ENCODE measurements at regions not wholly inside any gene's neighbourhood (a gene's known extent, or its start where the extent isn't known, plus 50 kb on each side); places are given as distances from the start of the nearest gene placed in this dataset.

DNA sequence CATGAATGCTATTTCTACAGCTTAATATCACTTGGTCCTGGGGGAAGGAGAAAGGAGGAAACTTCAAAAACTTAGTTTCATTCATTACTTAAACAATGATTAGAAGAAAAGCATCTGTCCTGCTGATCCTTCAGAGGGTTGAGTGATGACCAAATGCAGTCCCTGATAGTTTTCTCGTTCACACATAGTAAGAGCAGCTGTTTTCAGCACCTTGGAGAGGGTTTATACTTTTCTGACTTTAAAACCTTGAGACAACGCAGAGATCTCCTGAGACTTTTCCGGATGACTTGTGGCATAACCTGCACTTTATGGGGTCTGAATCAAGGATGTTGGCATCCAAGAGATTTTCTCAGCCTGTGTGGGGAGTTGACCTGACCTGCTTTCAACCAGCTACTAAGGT, 94.0 kb upstream of the KCND3 start:
- TF ChIP-seq CTCF (IDR thresholded peaks at IDR 0.05; ENCODE audit: insufficient read depth, low read length) = no peak
- H3K4me3 ChIP-seq (ENCODE audit: low read depth, low read length) = no peak overlapping the region
- peak; percentile 25 for DNase-seq (ENCODE audit: low read depth)

GRCh38 chr1:112092656-112093371, 103.3 kb upstream of the KCND3 start:
- no peak overlapping the region for H3K4me3 ChIP-seq (ENCODE audit: low read depth, low read length)
- DNase-seq (ENCODE audit: low read depth) = no peak
- TF ChIP-seq CTCF (IDR thresholded peaks at IDR 0.05; ENCODE audit: insufficient read depth, low read length) = no peak

- no peak overlapping the region for H3K4me3 ChIP-seq (ENCODE audit: low read depth, low read length)
- DNase-seq (ENCODE audit: low read depth) = no peak
- no peak for TF ChIP-seq CTCF (IDR thresholded peaks at IDR 0.05; ENCODE audit: insufficient read depth, low read length)
Observed at GRCh38 chr1:112093372-112093694, 103.9 kb upstream of the KCND3 start.

DNA sequence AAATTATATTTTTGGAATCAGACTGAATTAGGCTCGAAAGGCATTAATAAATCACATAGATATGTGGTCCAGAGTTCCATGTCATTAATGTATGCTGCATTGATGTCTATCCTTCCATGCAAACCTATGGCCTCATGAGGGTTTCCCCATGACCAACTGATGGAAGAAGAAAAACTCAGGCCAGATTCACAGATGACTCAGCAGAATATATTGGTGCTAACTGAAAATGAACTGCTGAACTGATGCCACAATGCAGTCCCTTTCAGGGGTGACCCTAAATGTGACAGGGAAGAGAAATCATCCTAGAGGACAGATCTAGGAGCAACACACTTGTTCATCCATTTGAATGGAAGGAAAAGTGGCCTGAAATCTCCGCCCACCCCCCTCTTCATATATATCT, 110.5 kb upstream of the KCND3 start:
- no peak overlapping the region for H3K4me3 ChIP-seq (ENCODE audit: low read depth, low read length)
- TF ChIP-seq CTCF (IDR thresholded peaks at IDR 0.05; ENCODE audit: insufficient read depth, low read length) = no peak
- no peak for DNase-seq (ENCODE audit: low read depth)

- no peak for TF ChIP-seq CTCF (IDR thresholded peaks at IDR 0.05; ENCODE audit: insufficient read depth, low read length)
- no peak overlapping the region for H3K4me3 ChIP-seq (ENCODE audit: low read depth, low read length)
- no peak for DNase-seq (ENCODE audit: low read depth)
Observed at GRCh38 chr1:112105557-112105956, 116.1 kb upstream of the KCND3 start.

DNA sequence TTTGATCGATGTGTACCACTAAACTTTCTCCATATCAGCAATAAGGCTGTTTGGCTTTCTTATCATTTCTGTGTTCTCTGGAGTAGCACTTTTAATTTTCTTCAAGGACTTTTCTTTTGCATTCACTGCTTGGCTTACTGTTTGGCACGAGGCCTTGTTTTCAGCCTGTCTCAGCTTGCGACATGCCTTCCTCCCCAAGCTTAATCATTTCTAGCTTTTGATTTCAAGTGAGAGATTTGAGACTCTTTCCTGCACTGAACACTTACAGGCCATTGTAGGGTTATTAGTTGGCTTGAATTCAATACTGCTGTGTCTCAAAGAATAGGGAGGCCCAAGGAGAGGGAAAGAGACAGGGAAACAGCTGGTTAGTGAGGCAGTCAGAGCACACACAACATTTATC, 120.6 kb upstream of the KCND3 start:
- TF ChIP-seq CTCF (IDR thresholded peaks at IDR 0.05; ENCODE audit: insufficient read depth, low read length) = no peak
- no peak for DNase-seq (ENCODE audit: low read depth)
- no peak overlapping the region for H3K4me3 ChIP-seq (ENCODE audit: low read depth, low read length)

DNA sequence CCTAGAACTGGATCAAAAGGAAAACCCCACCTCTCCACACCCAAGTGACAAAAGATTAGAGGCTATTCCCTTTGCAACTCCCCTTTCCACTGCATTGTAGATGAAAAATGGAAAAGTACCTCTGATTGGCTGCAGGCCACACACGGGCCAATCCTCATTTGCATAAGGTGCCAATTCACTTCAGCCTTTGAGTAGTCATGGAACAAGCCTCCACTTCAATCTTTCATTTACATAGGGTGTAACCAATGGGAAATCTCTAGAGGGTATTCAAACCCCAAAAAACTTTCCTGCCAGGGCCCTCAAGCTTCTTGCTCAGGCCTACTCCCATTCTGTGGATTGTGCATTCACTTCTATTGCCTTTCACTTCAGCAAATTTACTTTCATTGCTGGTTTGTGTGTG, 122.3 kb upstream of the KCND3 start:
- H3K4me3 ChIP-seq (ENCODE audit: low read depth, low read length) = no peak overlapping the region
- TF ChIP-seq CTCF (IDR thresholded peaks at IDR 0.05; ENCODE audit: insufficient read depth, low read length) = no peak
- DNase-seq (ENCODE audit: low read depth) = no peak
